ENCODE measurements at regions not wholly inside any gene's neighbourhood (a gene's known extent, or its start where the extent isn't known, plus 50 kb on each side); places are given as distances from the start of the nearest gene placed in this dataset.

DNA sequence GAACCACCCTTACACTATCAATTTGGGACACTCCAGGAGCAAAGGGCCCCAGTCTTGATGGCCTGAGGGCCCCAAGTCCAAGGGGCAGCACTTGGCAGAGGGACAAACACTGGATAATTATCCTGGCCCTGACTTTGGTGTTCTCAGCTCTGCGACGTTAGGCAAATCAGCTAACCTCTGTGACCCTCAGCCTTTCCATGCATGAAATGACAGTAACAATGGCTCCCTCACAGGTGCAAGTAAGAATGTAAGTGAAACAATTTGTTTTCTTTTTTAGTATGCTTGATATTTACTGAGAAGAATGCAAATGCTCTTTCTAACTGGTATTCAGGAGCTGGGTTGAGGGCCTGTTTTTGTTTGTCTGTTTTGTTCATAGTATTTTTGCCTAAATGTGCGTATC lies 61.6 kb upstream of the PRDX6 start:
- TF ChIP-seq, protein P1, sequence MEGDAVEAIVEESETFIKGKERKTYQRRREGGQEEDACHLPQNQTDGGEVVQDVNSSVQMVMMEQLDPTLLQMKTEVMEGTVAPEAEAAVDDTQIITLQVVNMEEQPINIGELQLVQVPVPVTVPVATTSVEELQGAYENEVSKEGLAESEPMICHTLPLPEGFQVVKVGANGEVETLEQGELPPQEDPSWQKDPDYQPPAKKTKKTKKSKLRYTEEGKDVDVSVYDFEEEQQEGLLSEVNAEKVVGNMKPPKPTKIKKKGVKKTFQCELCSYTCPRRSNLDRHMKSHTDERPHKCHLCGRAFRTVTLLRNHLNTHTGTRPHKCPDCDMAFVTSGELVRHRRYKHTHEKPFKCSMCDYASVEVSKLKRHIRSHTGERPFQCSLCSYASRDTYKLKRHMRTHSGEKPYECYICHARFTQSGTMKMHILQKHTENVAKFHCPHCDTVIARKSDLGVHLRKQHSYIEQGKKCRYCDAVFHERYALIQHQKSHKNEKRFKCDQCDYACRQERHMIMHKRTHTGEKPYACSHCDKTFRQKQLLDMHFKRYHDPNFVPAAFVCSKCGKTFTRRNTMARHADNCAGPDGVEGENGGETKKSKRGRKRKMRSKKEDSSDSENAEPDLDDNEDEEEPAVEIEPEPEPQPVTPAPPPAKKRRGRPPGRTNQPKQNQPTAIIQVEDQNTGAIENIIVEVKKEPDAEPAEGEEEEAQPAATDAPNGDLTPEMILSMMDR (IDR thresholded peaks at IDR 0.05; ENCODE audit: poor library complexity) = no peak
- TF ChIP-seq EZH2 (IDR thresholded peaks at IDR 0.05; ENCODE audit: borderline replicate concordance) (no peak), EZH2phosphoT487 (IDR thresholded peaks at IDR 0.05; ENCODE audit: low read depth, severe bottlenecking, unreplicated experiment) (no peak)
